ENCODE measurements at regions not wholly inside any gene's neighbourhood (a gene's known extent, or its start where the extent isn't known, plus 50 kb on each side); places are given as distances from the start of the nearest gene placed in this dataset.

DNA sequence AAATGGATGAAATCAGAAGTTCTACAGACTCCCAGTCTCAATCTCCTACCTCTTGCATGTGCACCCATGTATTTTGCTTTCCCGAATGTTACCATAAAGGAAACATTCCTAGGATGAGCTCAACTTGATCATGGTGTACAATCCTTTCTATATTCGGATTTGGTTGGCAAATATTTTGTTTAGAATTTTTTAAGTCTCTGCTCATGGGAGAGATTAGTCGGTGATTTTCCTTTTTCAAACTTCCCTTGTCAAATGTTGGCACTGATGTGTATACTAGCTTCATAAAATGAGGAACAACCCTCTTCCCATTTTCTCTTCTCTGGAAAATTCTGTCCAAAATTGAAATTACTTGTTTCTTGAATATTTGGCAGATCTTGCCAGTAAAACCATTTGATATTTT is 317.6 kb upstream of the RASGRP1 start:
- TF ChIP-seq, protein P1, sequence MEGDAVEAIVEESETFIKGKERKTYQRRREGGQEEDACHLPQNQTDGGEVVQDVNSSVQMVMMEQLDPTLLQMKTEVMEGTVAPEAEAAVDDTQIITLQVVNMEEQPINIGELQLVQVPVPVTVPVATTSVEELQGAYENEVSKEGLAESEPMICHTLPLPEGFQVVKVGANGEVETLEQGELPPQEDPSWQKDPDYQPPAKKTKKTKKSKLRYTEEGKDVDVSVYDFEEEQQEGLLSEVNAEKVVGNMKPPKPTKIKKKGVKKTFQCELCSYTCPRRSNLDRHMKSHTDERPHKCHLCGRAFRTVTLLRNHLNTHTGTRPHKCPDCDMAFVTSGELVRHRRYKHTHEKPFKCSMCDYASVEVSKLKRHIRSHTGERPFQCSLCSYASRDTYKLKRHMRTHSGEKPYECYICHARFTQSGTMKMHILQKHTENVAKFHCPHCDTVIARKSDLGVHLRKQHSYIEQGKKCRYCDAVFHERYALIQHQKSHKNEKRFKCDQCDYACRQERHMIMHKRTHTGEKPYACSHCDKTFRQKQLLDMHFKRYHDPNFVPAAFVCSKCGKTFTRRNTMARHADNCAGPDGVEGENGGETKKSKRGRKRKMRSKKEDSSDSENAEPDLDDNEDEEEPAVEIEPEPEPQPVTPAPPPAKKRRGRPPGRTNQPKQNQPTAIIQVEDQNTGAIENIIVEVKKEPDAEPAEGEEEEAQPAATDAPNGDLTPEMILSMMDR (IDR thresholded peaks at IDR 0.05; ENCODE audit: control extremely low read depth, extremely low read depth), result no peak
- no peak for ATAC-seq (ENCODE audit: insufficient read depth, low FRiP score)
- 60 to 65% methylated on average over 3 of the region's 3 CpGs for WGBS, 2 donors

DNA sequence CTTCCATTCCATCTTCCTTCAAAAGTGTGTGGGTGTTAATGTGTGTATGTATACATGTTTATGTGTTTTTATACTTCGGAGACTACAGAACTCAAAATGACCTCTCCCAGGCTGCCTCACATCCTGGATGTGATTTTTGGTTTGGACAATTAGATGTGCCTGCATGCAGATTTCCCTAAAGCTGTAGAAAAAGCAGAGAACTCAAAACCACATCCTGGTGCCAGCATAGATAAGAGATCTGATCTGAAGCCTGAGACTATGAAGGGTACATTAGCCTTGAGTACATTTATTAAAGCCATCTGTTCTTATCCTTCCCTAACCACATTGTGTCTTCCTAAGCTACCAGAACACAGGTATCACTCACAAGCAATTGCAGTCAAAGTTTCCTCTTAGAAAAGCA is 319.4 kb upstream of the RASGRP1 start:
- ATAC-seq (ENCODE audit: insufficient read depth, low FRiP score), result no peak

More for the DNA sequence above, 317.6 kb upstream of the RASGRP1 start:
- Histone ChIP-seq H3K36me3 (ENCODE audit: control insufficient read depth in 4 of 4, insufficient read depth in 4 of 4, low read length in 4 of 4) (no peaks in the 10 kb centered on the region), H3K27me3 (ENCODE audit: control insufficient read depth in 3 of 3, insufficient read depth in 3 of 3, low read length in 2 of 3) (no peaks in the 10 kb centered on the region), H3K27ac (ENCODE audit: low read depth in 1 of 2, low read length in 1 of 2) (no peak overlapping the region), H3K9ac (ENCODE audit: insufficient read depth in 1 of 2, low read length in 2 of 2) (no peak overlapping the region), H3K9me3 (ENCODE audit: control insufficient read depth in 4 of 4, insufficient read depth in 3 of 4, low read length in 3 of 4) (peaks cover 0 to 1% (median 0%) of the 10 kb centered on the region in 4 donors), H3K4me3 (no peak overlapping the region), H3K4me1 (ENCODE audit: control insufficient read depth in 5 of 5, insufficient read depth in 5 of 5, low read length in 5 of 5) (peaks cover 5 to 66% (median 16%) of the 10 kb centered on the region in 5 donors)
- no peak for DNase-seq

DNA sequence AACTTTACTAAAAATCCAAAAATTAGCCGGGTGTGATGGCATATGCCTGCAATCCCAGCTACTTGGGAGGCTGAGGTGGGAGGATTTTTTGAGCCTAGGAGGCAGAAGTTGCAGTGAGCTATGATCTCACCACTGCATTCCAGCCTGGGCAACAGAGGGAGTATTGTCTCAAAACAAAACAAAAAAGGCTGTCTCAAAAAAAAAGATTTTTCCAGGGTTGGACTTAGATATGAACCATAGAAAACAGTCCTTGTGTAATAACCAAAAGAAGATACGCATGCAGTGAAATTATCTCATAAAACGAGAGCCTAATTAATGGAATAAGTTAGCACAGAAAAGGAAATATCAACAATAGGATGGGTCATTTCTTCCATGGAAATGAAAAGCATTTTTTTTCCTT is 320.4 kb upstream of the RASGRP1 start:
- Histone ChIP-seq H3K36me3 (ENCODE audit: control insufficient read depth in 4 of 4, insufficient read depth in 4 of 4, low read length in 4 of 4) (no peaks in the 10 kb centered on the region), H3K4me1 (ENCODE audit: control insufficient read depth in 5 of 5, insufficient read depth in 5 of 5, low read length in 5 of 5) (peaks cover under 1 to 56% (median 16%) of the 10 kb centered on the region in 5 donors), H3K27ac (ENCODE audit: low read depth in 1 of 2, low read length in 1 of 2) (no peak overlapping the region), H3K9me3 (ENCODE audit: control insufficient read depth in 4 of 4, insufficient read depth in 3 of 4, low read length in 3 of 4) (peaks cover 0 to 1% (median 0%) of the 10 kb centered on the region in 4 donors), H3K9ac (ENCODE audit: insufficient read depth in 1 of 2, low read length in 2 of 2) (no peak overlapping the region), H3K27me3 (ENCODE audit: control insufficient read depth in 3 of 3, insufficient read depth in 3 of 3, low read length in 2 of 3) (no peaks in the 10 kb centered on the region), H3K4me3 (no peak overlapping the region)
- 84 to 90% methylated on average over 3 of the region's 3 CpGs for WGBS, 2 donors
- TF ChIP-seq, protein P1 (IDR thresholded peaks at IDR 0.05; ENCODE audit: control extremely low read depth, extremely low read depth), result no peak
- DNase-seq, result peak in 1 of 3 donors; percentile 56
- no peak for ATAC-seq (ENCODE audit: insufficient read depth, low FRiP score)

More for the DNA sequence above, 319.4 kb upstream of the RASGRP1 start:
- peak in 2 of 3 donors; percentile 41 to 52 for DNase-seq
- TF ChIP-seq, protein P1 (IDR thresholded peaks at IDR 0.05; ENCODE audit: control extremely low read depth, extremely low read depth), result no peak
- H3K36me3 ChIP-seq (ENCODE audit: control insufficient read depth in 4 of 4, insufficient read depth in 4 of 4, low read length in 4 of 4), result no peaks in the 10 kb centered on the region
- H3K4me1 ChIP-seq (ENCODE audit: control insufficient read depth in 5 of 5, insufficient read depth in 5 of 5, low read length in 5 of 5), result peaks cover 3 to 60% (median 16%) of the 10 kb centered on the region in 5 donors
- H3K27me3 ChIP-seq (ENCODE audit: control insufficient read depth in 3 of 3, insufficient read depth in 3 of 3, low read length in 2 of 3), result no peaks in the 10 kb centered on the region
- H3K4me3 ChIP-seq, result no peak overlapping the region
- H3K9ac ChIP-seq (ENCODE audit: insufficient read depth in 1 of 2, low read length in 2 of 2), result no peak overlapping the region
- 7 to 31% methylated on average over 1 of the region's 1 CpG for WGBS, 2 donors
- H3K9me3 ChIP-seq (ENCODE audit: control insufficient read depth in 4 of 4, insufficient read depth in 3 of 4, low read length in 3 of 4), result peaks cover 0 to 1% (median 0%) of the 10 kb centered on the region in 4 donors
- H3K27ac ChIP-seq (ENCODE audit: low read depth in 1 of 2, low read length in 1 of 2), result no peak overlapping the region

DNA sequence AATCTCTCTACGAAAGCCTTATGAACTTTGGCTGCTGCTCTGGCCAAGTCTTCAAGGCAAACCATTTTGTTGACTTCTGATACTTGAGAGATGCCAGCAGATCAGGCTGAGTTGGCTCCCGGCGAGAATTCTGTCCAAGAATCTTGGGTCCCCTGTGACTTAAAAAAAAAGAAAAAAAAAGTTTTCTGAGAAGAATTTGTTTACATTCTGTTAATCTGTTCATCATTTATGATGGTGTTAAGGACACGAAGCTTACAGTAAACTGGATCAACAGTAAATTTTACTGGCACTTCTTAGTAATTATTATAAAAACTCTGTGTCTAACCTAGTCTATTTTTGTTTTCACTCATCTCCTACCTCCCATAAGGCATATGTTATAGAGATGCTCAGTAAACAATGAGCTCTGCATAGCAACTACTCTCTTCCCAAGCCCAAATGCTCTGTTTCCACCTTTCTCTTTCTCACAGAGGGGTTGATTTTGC is 320.9 kb upstream of the RASGRP1 start:
- WGBS, 2 donors, result 52 to 70% methylated on average over 4 of the region's 4 CpGs
- Histone ChIP-seq H3K36me3 (ENCODE audit: control insufficient read depth in 4 of 4, insufficient read depth in 4 of 4, low read length in 4 of 4) (no peaks in the 10 kb centered on the region), H3K9ac (ENCODE audit: insufficient read depth in 1 of 2, low read length in 2 of 2) (no peak overlapping the region), H3K27ac (ENCODE audit: low read depth in 1 of 2, low read length in 1 of 2) (no peak overlapping the region), H3K27me3 (ENCODE audit: control insufficient read depth in 3 of 3, insufficient read depth in 3 of 3, low read length in 2 of 3) (no peaks in the 10 kb centered on the region), H3K4me1 (ENCODE audit: control insufficient read depth in 5 of 5, insufficient read depth in 5 of 5, low read length in 5 of 5) (peaks cover 0 to 52% (median 16%) of the 10 kb centered on the region in 5 donors), H3K9me3 (ENCODE audit: control insufficient read depth in 4 of 4, insufficient read depth in 3 of 4, low read length in 3 of 4) (no peaks in the 10 kb centered on the region), H3K4me3 (no peak overlapping the region)
- TF ChIP-seq, protein P1 (IDR thresholded peaks at IDR 0.05; ENCODE audit: control extremely low read depth, extremely low read depth), result no peak
- ATAC-seq (ENCODE audit: insufficient read depth, low FRiP score), result no peak
- peak; percentile 87 to 97 (median 97) for DNase-seq
